ENCODE measurements at regions not wholly inside any gene's neighbourhood (a gene's known extent, or its start where the extent isn't known, plus 50 kb on each side); places are given as distances from the start of the nearest gene placed in this dataset.
A peak's percentile ranks its signal among the peaks of the same experiment; 100 is the strongest.

- TF ChIP-seq ELK1 (IDR thresholded peaks at IDR 0.05; ENCODE audit: borderline replicate concordance, low read depth, low read length) (no peak), NFE2L2 (IDR thresholded peaks at IDR 0.05; ENCODE audit: low read depth, low read length) (no peak)
Measured at GRCh38 chr6:25016014-25016720, 80.4 kb upstream of the RIPOR2 start (continued).

GRCh38 chr6:25017486-25017885 is 81.7 kb upstream of the RIPOR2 start:
- in situ Hi-C loops (cut with MboI; ENCODE audit: low sequenced_read_pairs): no loop called here
- H4K91ac ChIP-seq (ENCODE audit: insufficient read depth, low read depth, low read length): no peak overlapping the region

More at GRCh38 chr6:25017486-25017885, 81.7 kb upstream of the RIPOR2 start:
- no peaks in the 10 kb centered on the region for H3K27me3 ChIP-seq (ENCODE audit: control insufficient read depth, insufficient read depth, low read length)
- DNase-seq (no peak), ATAC-seq (ENCODE audit: low read depth) (no peak)
- peaks cover 14% of the 10 kb centered on the region for H3K4me1 ChIP-seq (ENCODE audit: control insufficient read depth, insufficient read depth, low read length)
- H2AFZ ChIP-seq (replicated peaks; ENCODE audit: low read length, poor library complexity): no peak overlapping the region
- 76% methylated on average over 2 of the region's 4 CpGs; no CpG with 5 or more reads in 1 of the 2 experiments for WGBS, 2 experiments (ENCODE audit: extremely low coverage in 2 of 2, insufficient read length in 1 of 2)
- no peak for TF ChIP-seq BHLHE40 (IDR thresholded peaks at IDR 0.05; ENCODE audit: low read depth, low read length)
- no peak for TF ChIP-seq SMC3 (IDR thresholded peaks at IDR 0.05; ENCODE audit: low read depth, low read length)
- TF ChIP-seq CTCF (conservative IDR thresholded peaks at IDR 0.05; ENCODE audit: low read depth, low read length): no peak
- TF ChIP-seq ELK1 (IDR thresholded peaks at IDR 0.05; ENCODE audit: borderline replicate concordance, low read depth, low read length): no peak
- no peak for TF ChIP-seq MXI1 (IDR thresholded peaks at IDR 0.05; ENCODE audit: borderline replicate concordance, low read depth, low read length)
- TF ChIP-seq POLR2A (IDR thresholded peaks at IDR 0.05; ENCODE audit: low read depth, low read length): no peak
- TF ChIP-seq RCOR1 (IDR thresholded peaks at IDR 0.05; ENCODE audit: insufficient replicate concordance, low read length): no peak
- no peak for TF ChIP-seq RFX5 (IDR thresholded peaks at IDR 0.05; ENCODE audit: low read depth, low read length)
- TF ChIP-seq RAD21 (IDR thresholded peaks at IDR 0.05; ENCODE audit: low read length): no peak
- TF ChIP-seq NFE2L2 (IDR thresholded peaks at IDR 0.05; ENCODE audit: low read depth, low read length): no peak
- TF ChIP-seq MAFK (IDR thresholded peaks at IDR 0.05; ENCODE audit: low read depth, low read length): no peak
- TF ChIP-seq CEBPB (IDR thresholded peaks at IDR 0.05; ENCODE audit: low read depth, low read length): no peak
- no peak overlapping the region for H2BK120ac ChIP-seq (ENCODE audit: low read depth, low read length)
- no peak overlapping the region for H3K9ac ChIP-seq (ENCODE audit: low read depth, low read length)
- H3K9me1 ChIP-seq (ENCODE audit: insufficient read depth, low read length): peaks cover 6% of the 10 kb centered on the region
- peak overlapping the region; percentile 28; the same call in 1 of the 2 replicates for H2BK20ac ChIP-seq (ENCODE audit: low read depth, low read length)
- no peaks in the 10 kb centered on the region for H3K79me1 ChIP-seq (ENCODE audit: low read depth in 1 of 2, low read length in 2 of 2)
- H3K9me3 ChIP-seq (ENCODE audit: control insufficient read depth, insufficient read depth, low read length): no peaks in the 10 kb centered on the region
- BruUV-seq (replicated peaks): no TSS peak
- no peak overlapping the region for H2BK5ac ChIP-seq (ENCODE audit: low read depth, low read length, poor library complexity, severe bottlenecking)
- no peak overlapping the region for H3K23ac ChIP-seq (ENCODE audit: low read depth, low read length)
- H3K27ac ChIP-seq (ENCODE audit: insufficient read depth, low read length): no peak overlapping the region
- H2BK15ac ChIP-seq (ENCODE audit: low read depth, low read length): 0 out of 3 replicates have a peak overlapping the region, but pooled peaks have one; percentile 33
- ChIA-PET CTCF (interaction anchor here (0.6 to 1.0 kb wide), 5 partner anchors 22 to 308 kb away, joined by 3 to 7 read pairs (median 3); no protein-coding TSS in a partner anchor), POLR2A (ENCODE audit: unreplicated experiment) (no interaction called here)
- no peak overlapping the region for H3K18ac ChIP-seq (ENCODE audit: low read depth, low read length)
- dilution Hi-C loops (cut with HindIII; ENCODE audit: low sequenced_read_pairs, unreplicated experiment) (no loop called here), intact Hi-C loops (cut with micrococcal nuclease) (no loop called here)
- no peak overlapping the region for H3K14ac ChIP-seq (replicated peaks; ENCODE audit: low read depth, low read length)
- peak overlapping the region; percentile 38; the same call in 1 of the 2 replicates for H2AK5ac ChIP-seq (ENCODE audit: low read depth, low read length)
- H3K56ac ChIP-seq (ENCODE audit: extremely low read depth, insufficient read depth, low read length): no peak overlapping the region
- H4K20me1 ChIP-seq (ENCODE audit: insufficient read depth, low read length): no peaks in the 10 kb centered on the region
- H3K4me3 ChIP-seq (ENCODE audit: insufficient read depth, low read depth, low read length): no peak overlapping the region
- H3K4ac ChIP-seq (ENCODE audit: low read depth, low read length): 0 out of 2 replicates have a peak overlapping the region, but pooled peaks have one; percentile 8
- no peaks in the 10 kb centered on the region for H3K36me3 ChIP-seq (ENCODE audit: control insufficient read depth, insufficient read depth, low read length)
- H4K8ac ChIP-seq (ENCODE audit: low read depth in 2 of 2, low read length in 2 of 2): no peak overlapping the region
- no peak overlapping the region for H2AK9ac ChIP-seq (replicated peaks; ENCODE audit: low read depth, low read length, poor library complexity)
- no peak overlapping the region for H3K4me2 ChIP-seq (ENCODE audit: low read depth, low read length)
- no peak overlapping the region for H4K5ac ChIP-seq (ENCODE audit: low read depth, low read length)

Data from IMR-90 (cell line).